Mesendoderm (in vitro differentiated cells): ENCODE measurements at regions not wholly inside any gene's neighbourhood (a gene's known extent, or its start where the extent isn't known, plus 50 kb on each side); places are given as distances from the start of the nearest gene placed in this dataset.
"Not testable (repeated sequence)": the region's sequence is repeated elsewhere in the genome, so short reads cannot be mapped to it uniquely, and the experiment has no call there.

Source experiments
- DNase-seq: peaks from one replicate; pipeline ENCODE4 v3.0.0; 2013
- H2AK5ac ChIP-seq: 2 replicates; pipeline ENCODE4 v1.6.1; 2013; ENCODE audit warnings: low read length, inconsistent platforms
- H2BK120ac ChIP-seq: 2 replicates; pipeline ENCODE4 v1.6.1; 2013; ENCODE audit warnings: low read depth, mild to moderate bottlenecking, low read length, moderate library complexity, mixed read lengths
- H2BK15ac ChIP-seq: replicated peaks from 2 replicates; pipeline ENCODE4 v1.6.1; 2013; ENCODE audit warnings: low read depth, mild to moderate bottlenecking, moderate library complexity
- H2BK5ac ChIP-seq: 2 replicates; pipeline ENCODE4 v1.6.1; 2013; ENCODE audit warnings: low read length, inconsistent platforms
- H3K18ac ChIP-seq: 2 replicates; pipeline ENCODE4 v1.6.1; 2013; ENCODE audit warnings: mild to moderate bottlenecking, low read length, mixed read lengths
- H3K23ac ChIP-seq: one replicate; pipeline ENCODE4 v1.6.1; 2013; ENCODE audit warnings: low read length
- H3K27ac ChIP-seq: 2 replicates; pipeline ENCODE4 v1.5.1; 2013; ENCODE audit warnings: low read depth, mild to moderate bottlenecking, inconsistent platforms, low read length, moderate library complexity
- H3K27me3 ChIP-seq: 2 replicates; pipeline ENCODE4 v1.6.1; 2013; ENCODE audit warnings: low read length, control low read depth, mild to moderate bottlenecking, inconsistent platforms; ENCODE audit not compliant: insufficient read depth, poor library complexity
- H3K36me3 ChIP-seq: 2 replicates; pipeline ENCODE4 v1.6.1; 2013; ENCODE audit warnings: low read length, inconsistent platforms; ENCODE audit not compliant: control insufficient read depth, insufficient read depth
- H3K4ac ChIP-seq: one replicate; pipeline ENCODE4 v1.6.1; 2013; ENCODE audit warnings: low read depth, mild to moderate bottlenecking, low read length, moderate library complexity
- H3K4me1 ChIP-seq: 2 replicates; pipeline ENCODE4 v1.6.1; 2013; ENCODE audit warnings: low read depth, low read length, inconsistent platforms; ENCODE audit not compliant: control insufficient read depth
- H3K4me2 ChIP-seq: 2 replicates; pipeline ENCODE4 v1.6.1; 2013; ENCODE audit warnings: low read length
- H3K4me3 ChIP-seq: 2 replicates; pipeline ENCODE4 v1.5.1; 2013; ENCODE audit warnings: mild to moderate bottlenecking, low read length
- H3K56ac ChIP-seq: one replicate; pipeline ENCODE4 v1.6.1; 2013; ENCODE audit warnings: low read length
- H3K79me1 ChIP-seq: 2 replicates; pipeline ENCODE4 v1.6.1; 2013; ENCODE audit warnings: low read length, inconsistent platforms
- H3K79me2 ChIP-seq: 2 replicates; pipeline ENCODE4 v1.6.1; 2013; ENCODE audit warnings: mild to moderate bottlenecking, low read length; ENCODE audit not compliant: control insufficient read depth, insufficient read depth
- H3K9ac ChIP-seq: 2 replicates; pipeline ENCODE4 v1.6.1; 2013; ENCODE audit warnings: low read length, inconsistent platforms
- H4K5ac ChIP-seq: one replicate; pipeline ENCODE4 v1.6.1; 2013; ENCODE audit warnings: low read length
- H4K8ac ChIP-seq: one replicate; pipeline ENCODE4 v1.6.1; 2013; ENCODE audit warnings: low read depth, mild to moderate bottlenecking, control low read depth, low read length, moderate library complexity
- WGBS: extraction: QIAGEN DNeasy Blood & Tissue Kit; methylation state at CpG from one replicate; pipeline ENCODE4 v1.1.7; 2013; ENCODE audit warnings: low lambda C conversion rate, missing lambda C conversion rate; ENCODE audit not compliant: insufficient coverage; ENCODE audit errors: extremely low coverage; 5-methylcytosine and 5-hydroxymethylcytosine counted together

- no peak overlapping the region for H3K9ac ChIP-seq
- no peak overlapping the region for H2BK120ac ChIP-seq
- H3K79me2 ChIP-seq: no peaks in the 10 kb centered on the region
- H3K23ac ChIP-seq: no peak overlapping the region
- no peak overlapping the region for H2BK5ac ChIP-seq
- DNase-seq: no peak
- H3K27ac ChIP-seq: no peak overlapping the region
- H3K36me3 ChIP-seq: no peaks in the 10 kb centered on the region
- no peaks in the 10 kb centered on the region for H3K27me3 ChIP-seq
- no peak overlapping the region for H3K4ac ChIP-seq
- WGBS: no CpG with 5 or more reads among the region's 3 CpGs
- H3K4me2 ChIP-seq: no peak overlapping the region
- H3K4me1 ChIP-seq: no peaks in the 10 kb centered on the region
- no peak overlapping the region for H3K56ac ChIP-seq
- H2AK5ac ChIP-seq: no peak overlapping the region
- no peak overlapping the region for H4K8ac ChIP-seq
- no peak overlapping the region for H3K4me3 ChIP-seq
- H2BK15ac ChIP-seq: no peak overlapping the region
- no peak overlapping the region for H3K18ac ChIP-seq
- no peak overlapping the region for H4K5ac ChIP-seq
- H3K79me1 ChIP-seq: no peaks in the 10 kb centered on the region
Observed at GRCh38 chr7:152583006-152583405, 92.9 kb downstream of the XRCC2 start.

GRCh38 chr7:152579070-152579469 lies 96.9 kb downstream of the XRCC2 start:
- Histone ChIP-seq H3K79me1 (no peaks in the 10 kb centered on the region), H3K9ac (no peak overlapping the region), H3K27ac (no peak overlapping the region), H2BK5ac (no peak overlapping the region), H4K5ac (no peak overlapping the region), H2AK5ac (no peak overlapping the region), H3K36me3 (no peaks in the 10 kb centered on the region), H2BK120ac (no peak overlapping the region), H3K4me2 (no peak overlapping the region), H4K8ac (no peak overlapping the region), H3K56ac (no peak overlapping the region), H3K23ac (no peak overlapping the region), H3K18ac (no peak overlapping the region), H3K79me2 (no peaks in the 10 kb centered on the region), H3K4ac (no peak overlapping the region), H2BK15ac (no peak overlapping the region), H3K27me3 (no peaks in the 10 kb centered on the region), H3K4me1 (no peaks in the 10 kb centered on the region), H3K4me3 (no peak overlapping the region)
- no peak for DNase-seq
- WGBS: no CpG with 5 or more reads among the region's 10 CpGs

GRCh38 chr7:152577339-152577738 lies 98.6 kb downstream of the XRCC2 start:
- no peak overlapping the region for H3K4me3 ChIP-seq
- H3K4me1 ChIP-seq: no peaks in the 10 kb centered on the region
- H2BK5ac ChIP-seq: no peak overlapping the region
- H3K79me2 ChIP-seq: no peaks in the 10 kb centered on the region
- H4K8ac ChIP-seq: no peak overlapping the region
- DNase-seq: no peak
- H3K27ac ChIP-seq: no peak overlapping the region
- H3K23ac ChIP-seq: no peak overlapping the region
- no peak overlapping the region for H2AK5ac ChIP-seq
- no peak overlapping the region for H4K5ac ChIP-seq
- no peak overlapping the region for H2BK15ac ChIP-seq
- H3K4ac ChIP-seq: no peak overlapping the region
- no peak overlapping the region for H3K9ac ChIP-seq
- no peaks in the 10 kb centered on the region for H3K36me3 ChIP-seq
- H3K4me2 ChIP-seq: no peak overlapping the region
- H2BK120ac ChIP-seq: no peak overlapping the region
- H3K18ac ChIP-seq: no peak overlapping the region
- H3K27me3 ChIP-seq: no peaks in the 10 kb centered on the region
- no peak overlapping the region for H3K56ac ChIP-seq
- no CpG with 5 or more reads among the region's 1 CpG for WGBS
- no peaks in the 10 kb centered on the region for H3K79me1 ChIP-seq

GRCh38 chr7:152574892-152575548 lies 100.9 kb downstream of the XRCC2 start:
- no peak overlapping the region for H3K18ac ChIP-seq
- H3K27me3 ChIP-seq: no peaks in the 10 kb centered on the region
- H3K4me1 ChIP-seq: no peaks in the 10 kb centered on the region
- H3K23ac ChIP-seq: no peak overlapping the region
- no peak overlapping the region for H4K5ac ChIP-seq
- H2AK5ac ChIP-seq: no peak overlapping the region
- H3K9ac ChIP-seq: no peak overlapping the region
- no peak overlapping the region for H3K27ac ChIP-seq
- H3K4me2 ChIP-seq: no peak overlapping the region
- no peak for DNase-seq
- H2BK15ac ChIP-seq: no peak overlapping the region
- H4K8ac ChIP-seq: no peak overlapping the region
- H3K79me2 ChIP-seq: no peaks in the 10 kb centered on the region
- no peak overlapping the region for H2BK5ac ChIP-seq
- no CpG with 5 or more reads among the region's 15 CpGs for WGBS
- H3K36me3 ChIP-seq: no peaks in the 10 kb centered on the region
- H3K79me1 ChIP-seq: no peaks in the 10 kb centered on the region
- H3K56ac ChIP-seq: no peak overlapping the region
- no peak overlapping the region for H3K4me3 ChIP-seq
- H2BK120ac ChIP-seq: no peak overlapping the region
- no peak overlapping the region for H3K4ac ChIP-seq

- not testable (repeated sequence) for H3K79me2 ChIP-seq, H4K5ac ChIP-seq, H3K27me3 ChIP-seq, H3K18ac ChIP-seq, H3K79me1 ChIP-seq, H3K23ac ChIP-seq, H3K56ac ChIP-seq, H3K9ac ChIP-seq, H3K27ac ChIP-seq, H2BK5ac ChIP-seq, H3K4me1 ChIP-seq, H3K4ac ChIP-seq, H2AK5ac ChIP-seq, H3K4me3 ChIP-seq, H3K4me2 ChIP-seq, H2BK120ac ChIP-seq, H3K36me3 ChIP-seq, H4K8ac ChIP-seq, H2BK15ac ChIP-seq, DNase-seq
- no CpG with 5 or more reads among the region's 6 CpGs for WGBS
Observed at GRCh38 chr7:152573186-152573585, 102.8 kb downstream of the XRCC2 start.

- Histone ChIP-seq H4K5ac (no peak overlapping the region), H3K4ac (no peak overlapping the region)
Observed at GRCh38 chr7:152572101-152572500, 103.8 kb downstream of the XRCC2 start.

More at GRCh38 chr7:152572101-152572500, 103.8 kb downstream of the XRCC2 start:
- H3K4me3 ChIP-seq: no peak overlapping the region
- H3K4me1 ChIP-seq: no peaks in the 10 kb centered on the region
- H2BK120ac ChIP-seq: no peak overlapping the region
- DNase-seq: no peak
- H3K23ac ChIP-seq: no peak overlapping the region
- H2BK15ac ChIP-seq: no peak overlapping the region
- H3K79me1 ChIP-seq: no peaks in the 10 kb centered on the region
- no peak overlapping the region for H2BK5ac ChIP-seq
- no peak overlapping the region for H3K4me2 ChIP-seq
- no peak overlapping the region for H3K9ac ChIP-seq
- H4K8ac ChIP-seq: no peak overlapping the region
- WGBS: no CpG with 5 or more reads among the region's 5 CpGs
- H3K79me2 ChIP-seq: no peaks in the 10 kb centered on the region
- H3K27me3 ChIP-seq: no peaks in the 10 kb centered on the region
- H2AK5ac ChIP-seq: no peak overlapping the region
- no peak overlapping the region for H3K27ac ChIP-seq
- no peak overlapping the region for H3K56ac ChIP-seq
- no peak overlapping the region for H3K18ac ChIP-seq
- no peaks in the 10 kb centered on the region for H3K36me3 ChIP-seq
